Endodermal cell (in vitro differentiated cells): ENCODE measurements at regions not wholly inside any gene's neighbourhood (a gene's known extent, or its start where the extent isn't known, plus 50 kb on each side); places are given as distances from the start of the nearest gene placed in this dataset.

Source experiments
- DNase-seq: peaks from one replicate; pipeline ENCODE4 v3.0.0-alpha.2; 2017
- H3K27ac ChIP-seq: 2 replicates; pipeline ENCODE4 v1.5.1; 2013; ENCODE audit warnings: mild to moderate bottlenecking, low read depth, low read length, moderate library complexity
- H3K27me3 ChIP-seq: 2 replicates; pipeline ENCODE4 v1.6.1; 2013; ENCODE audit warnings: mild to moderate bottlenecking, low read length, moderate library complexity; ENCODE audit not compliant: insufficient read depth, control insufficient read depth, poor library complexity, severe bottlenecking
- H3K36me3 ChIP-seq: 2 replicates; pipeline ENCODE4 v1.7.0; 2013; ENCODE audit warnings: mild to moderate bottlenecking, low read length, moderate library complexity; ENCODE audit not compliant: control insufficient read depth, insufficient read depth
- H3K4me1 ChIP-seq: one replicate; pipeline ENCODE4 v1.7.0; 2013; ENCODE audit warnings: low read length; ENCODE audit not compliant: control insufficient read depth, insufficient read depth
- H3K4me3 ChIP-seq: 2 replicates; pipeline ENCODE4 v1.5.1; 2013; ENCODE audit warnings: mild to moderate bottlenecking, low read length, moderate library complexity
- H3K9ac ChIP-seq: 2 replicates; pipeline ENCODE4 v1.6.1; 2013; ENCODE audit warnings: mild to moderate bottlenecking, low read length, moderate library complexity; ENCODE audit not compliant: poor library complexity, severe bottlenecking; ENCODE audit errors: extremely low read depth
- H3K9me3 ChIP-seq: 2 replicates; pipeline ENCODE4 v1.6.1; 2013; ENCODE audit warnings: mild to moderate bottlenecking, low read length, moderate library complexity; ENCODE audit not compliant: control insufficient read depth
- H3K27ac Mint-ChIP-seq: 2 replicates; pipeline ENCODE4 v1.8.0; 2020; ENCODE audit warnings: mixed read lengths
- H3K27me3 Mint-ChIP-seq: 2 replicates; pipeline ENCODE4 v1.8.0; 2021; ENCODE audit warnings: mild to moderate bottlenecking, mixed read lengths; ENCODE audit not compliant: insufficient read depth
- H3K36me3 Mint-ChIP-seq: 2 replicates; pipeline ENCODE4 v1.8.0; 2020; ENCODE audit warnings: low read depth, mixed read lengths
- H3K4me1 Mint-ChIP-seq: 2 replicates; pipeline ENCODE4 v1.8.0; 2020; ENCODE audit warnings: mixed read lengths
- H3K4me3 Mint-ChIP-seq: 2 replicates; pipeline ENCODE4 v1.8.0; 2020; ENCODE audit warnings: mild to moderate bottlenecking, moderate library complexity, mixed read lengths
- H3K9me3 Mint-ChIP-seq: 2 replicates; pipeline ENCODE4 v1.8.0; 2020; ENCODE audit warnings: mild to moderate bottlenecking, mixed read lengths
- WGBS, 2 experiments: methylation state at CpG; one replicate each; pipeline versions ENCODE4 v1.1.5 to v1.1.7; 2013; ENCODE audit warnings: missing lambda C conversion rate in 2 of 2, mixed read lengths in 1 of 2; ENCODE audit not compliant: insufficient coverage in 1 of 2, insufficient read length in 1 of 2; 5-methylcytosine and 5-hydroxymethylcytosine counted together
- TF ChIP-seq, protein P1 (sequence below): fragments of 200-600 bp; sonication (generic); conservative IDR thresholded peaks from 2 replicates; pipeline ENCODE4 v1.5.0; 2021; ENCODE audit warnings: antibody characterized with exemption, mild to moderate bottlenecking

DNA sequence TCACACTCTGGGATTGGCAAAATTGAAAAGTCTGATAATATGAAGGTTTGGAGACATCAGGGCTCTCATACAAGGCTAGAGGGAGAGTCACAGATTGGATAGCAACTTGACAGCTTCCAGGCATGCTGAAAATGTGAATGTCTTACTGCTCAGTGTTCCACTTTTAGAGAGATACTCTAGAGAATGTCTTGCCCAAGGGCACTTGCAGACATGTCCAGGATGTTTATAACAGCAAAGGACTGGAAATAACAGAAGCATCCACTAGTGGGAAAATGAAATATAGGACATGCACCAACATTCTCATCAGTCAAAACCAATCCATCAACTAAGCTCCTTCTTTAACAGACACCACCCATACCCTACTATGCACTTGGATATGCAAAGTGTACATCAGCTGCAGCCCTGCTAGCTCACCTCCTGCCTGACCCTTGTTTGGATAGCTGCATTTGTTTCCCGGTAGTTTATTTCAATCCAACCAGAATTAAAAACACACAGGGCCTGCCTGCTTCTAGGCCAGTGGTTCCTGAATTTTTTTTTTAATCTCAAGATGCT is 101.6 kb upstream of the ARHGEF3 start:
- Histone ChIP-seq H3K36me3 (no peaks in the 10 kb centered on the region), H3K27me3 (no peaks in the 10 kb centered on the region), H3K4me1 (no peaks in the 10 kb centered on the region), H3K27ac (no peak overlapping the region), H3K9me3 (no peaks in the 10 kb centered on the region), H3K9ac (no peak overlapping the region), H3K4me3 (no peak overlapping the region)
- Mint-ChIP-seq H3K9me3 (no peaks in the 10 kb centered on the region), H3K4me1 (peaks cover 5% of the 10 kb centered on the region), H3K4me3 (no peak overlapping the region), H3K27ac (no peak overlapping the region), H3K36me3 (peaks cover 5% of the 10 kb centered on the region), H3K27me3 (no peaks in the 10 kb centered on the region)
- whole genome bisulfite sequencing, 2 experiments, result 86% methylated on average over 1 of the region's 1 CpG; no CpG with 5 or more reads in 1 of the 2 experiments
- no peak for DNase-seq
- TF ChIP-seq, protein P1, sequence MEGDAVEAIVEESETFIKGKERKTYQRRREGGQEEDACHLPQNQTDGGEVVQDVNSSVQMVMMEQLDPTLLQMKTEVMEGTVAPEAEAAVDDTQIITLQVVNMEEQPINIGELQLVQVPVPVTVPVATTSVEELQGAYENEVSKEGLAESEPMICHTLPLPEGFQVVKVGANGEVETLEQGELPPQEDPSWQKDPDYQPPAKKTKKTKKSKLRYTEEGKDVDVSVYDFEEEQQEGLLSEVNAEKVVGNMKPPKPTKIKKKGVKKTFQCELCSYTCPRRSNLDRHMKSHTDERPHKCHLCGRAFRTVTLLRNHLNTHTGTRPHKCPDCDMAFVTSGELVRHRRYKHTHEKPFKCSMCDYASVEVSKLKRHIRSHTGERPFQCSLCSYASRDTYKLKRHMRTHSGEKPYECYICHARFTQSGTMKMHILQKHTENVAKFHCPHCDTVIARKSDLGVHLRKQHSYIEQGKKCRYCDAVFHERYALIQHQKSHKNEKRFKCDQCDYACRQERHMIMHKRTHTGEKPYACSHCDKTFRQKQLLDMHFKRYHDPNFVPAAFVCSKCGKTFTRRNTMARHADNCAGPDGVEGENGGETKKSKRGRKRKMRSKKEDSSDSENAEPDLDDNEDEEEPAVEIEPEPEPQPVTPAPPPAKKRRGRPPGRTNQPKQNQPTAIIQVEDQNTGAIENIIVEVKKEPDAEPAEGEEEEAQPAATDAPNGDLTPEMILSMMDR, result no peak

GRCh38 chr3:56902468-56903160 is 100.9 kb upstream of the ARHGEF3 start:
- peaks cover 5% of the 10 kb centered on the region for H3K36me3 Mint-ChIP-seq
- H3K4me3 Mint-ChIP-seq, result no peak overlapping the region
- H3K4me1 Mint-ChIP-seq, result no peaks in the 10 kb centered on the region
- H3K27ac Mint-ChIP-seq, result no peak overlapping the region
- Histone ChIP-seq H3K36me3 (no peaks in the 10 kb centered on the region), H3K27ac (no peak overlapping the region), H3K4me1 (no peaks in the 10 kb centered on the region), H3K27me3 (no peaks in the 10 kb centered on the region), H3K9me3 (no peaks in the 10 kb centered on the region), H3K4me3 (no peak overlapping the region), H3K9ac (no peak overlapping the region)
- no peaks in the 10 kb centered on the region for H3K27me3 Mint-ChIP-seq
- H3K9me3 Mint-ChIP-seq, result no peaks in the 10 kb centered on the region
- TF ChIP-seq, protein P1, result no peak
- 88 to 93% methylated on average over 2 to 3 of the region's 3 CpGs for WGBS, 2 experiments
- no peak for DNase-seq

DNA sequence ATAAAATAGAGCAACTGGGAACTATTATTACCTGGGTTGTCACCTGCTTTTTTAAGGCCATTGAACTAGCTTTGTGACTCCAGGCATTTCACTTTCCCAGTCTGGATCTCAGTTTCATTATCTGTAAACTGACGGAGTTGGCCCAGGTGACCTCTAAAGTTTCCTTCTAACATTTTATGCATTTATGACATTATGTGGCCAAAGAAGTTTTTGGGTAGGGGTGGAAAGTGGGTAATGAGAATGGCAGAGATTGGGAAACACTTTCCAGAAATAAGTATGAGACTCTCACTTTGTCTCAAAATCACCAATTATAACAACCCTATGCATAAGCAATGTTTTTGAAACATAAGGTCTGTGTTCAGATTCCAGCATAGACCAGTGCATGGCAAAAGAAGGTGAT is 99.1 kb upstream of the ARHGEF3 start:
- H3K27ac ChIP-seq, result no peak overlapping the region
- TF ChIP-seq, protein P1, result no peak
- H3K36me3 Mint-ChIP-seq, result peaks cover 5% of the 10 kb centered on the region
- no peak overlapping the region for H3K27ac Mint-ChIP-seq
- H3K4me3 Mint-ChIP-seq, result no peak overlapping the region
- no peaks in the 10 kb centered on the region for H3K4me1 ChIP-seq
- 0% methylated on average over 1 of the region's 1 CpG; no CpG with 5 or more reads in 1 of the 2 experiments for WGBS, 2 experiments
- no peaks in the 10 kb centered on the region for H3K9me3 ChIP-seq
- H3K4me1 Mint-ChIP-seq, result no peaks in the 10 kb centered on the region
- no peak overlapping the region for H3K9ac ChIP-seq
- no peaks in the 10 kb centered on the region for H3K27me3 ChIP-seq
- no peaks in the 10 kb centered on the region for H3K9me3 Mint-ChIP-seq
- H3K36me3 ChIP-seq, result no peaks in the 10 kb centered on the region
- no peak for DNase-seq
- no peaks in the 10 kb centered on the region for H3K27me3 Mint-ChIP-seq
- H3K4me3 ChIP-seq, result no peak overlapping the region
